ENCODE measurements at regions not wholly inside any gene's neighbourhood (a gene's known extent, or its start where the extent isn't known, plus 50 kb on each side); places are given as distances from the start of the nearest gene placed in this dataset.
A peak's percentile ranks its signal among the peaks of the same experiment; 100 is the strongest.

GRCh38 chr6:163671355-163671754, 256.8 kb downstream of the QKI start (continued):
- TF ChIP-seq ARNTL (CRISPR knock-in tag; IDR thresholded peaks at IDR 0.05; ENCODE audit: borderline replicate concordance, low read depth) (no peak), ZFP30 (CRISPR knock-in tag; IDR thresholded peaks at IDR 0.05) (no peak)

- TF ChIP-seq TSHZ2 (CRISPR knock-in tag; IDR thresholded peaks at IDR 0.05) = peak; percentile 72
- peak; percentile 88 for TF ChIP-seq TCF4 (CRISPR knock-in tag; IDR thresholded peaks at IDR 0.05; ENCODE audit: borderline replicate concordance)
- no peak for TF ChIP-seq BACH2 (CRISPR knock-in tag; IDR thresholded peaks at IDR 0.05; ENCODE audit: borderline replicate concordance)
- TF ChIP-seq ARNTL (CRISPR knock-in tag; IDR thresholded peaks at IDR 0.05; ENCODE audit: borderline replicate concordance, low read depth) = peak; percentile 36; the same call in 1 of the 2 replicates
- ATAC-seq = no peak
Observed at GRCh38 chr6:163670336-163670735, 255.8 kb downstream of the QKI start.

GRCh38 chr6:163668061-163668426, 253.5 kb downstream of the QKI start:
- TF ChIP-seq ESRRG (CRISPR knock-in tag; IDR thresholded peaks at IDR 0.05) = no peak
- no peak for TF ChIP-seq ARNTL (CRISPR knock-in tag; IDR thresholded peaks at IDR 0.05; ENCODE audit: borderline replicate concordance, low read depth)
- no peak for TF ChIP-seq PATZ1 (CRISPR knock-in tag; IDR thresholded peaks at IDR 0.05; ENCODE audit: borderline replicate concordance)
- no peak for TF ChIP-seq CSRNP3 (CRISPR knock-in tag; IDR thresholded peaks at IDR 0.05)
- no peak for TF ChIP-seq TOX (CRISPR knock-in tag; IDR thresholded peaks at IDR 0.05; ENCODE audit: borderline replicate concordance)
- ATAC-seq = no peak

- TF ChIP-seq BACH2 (CRISPR knock-in tag; IDR thresholded peaks at IDR 0.05; ENCODE audit: borderline replicate concordance) (no peak), ZNF70 (CRISPR knock-in tag; IDR thresholded peaks at IDR 0.05) (no peak), GLIS3 (CRISPR knock-in tag; IDR thresholded peaks at IDR 0.05) (no peak), PPARA (CRISPR knock-in tag; IDR thresholded peaks at IDR 0.05; ENCODE audit: borderline replicate concordance) (no peak), ZFP30 (CRISPR knock-in tag; IDR thresholded peaks at IDR 0.05) (no peak), OSR1 (CRISPR knock-in tag; IDR thresholded peaks at IDR 0.05) (no peak), CSRNP3 (CRISPR knock-in tag; IDR thresholded peaks at IDR 0.05) (no peak)
- no peak for ATAC-seq
Observed at GRCh38 chr6:163667372-163668060, 253.0 kb downstream of the QKI start.

- TF ChIP-seq ZNF70 (CRISPR knock-in tag; IDR thresholded peaks at IDR 0.05) = no peak
- TF ChIP-seq POU6F1 (CRISPR knock-in tag; IDR thresholded peaks at IDR 0.05; ENCODE audit: borderline replicate concordance, low read depth) = no peak
- no peak for TF ChIP-seq OSR1 (CRISPR knock-in tag; IDR thresholded peaks at IDR 0.05)
- TF ChIP-seq ZFP3 (CRISPR knock-in tag; IDR thresholded peaks at IDR 0.05) = no peak
- TF ChIP-seq ZFP30 (CRISPR knock-in tag; IDR thresholded peaks at IDR 0.05) = no peak
- TF ChIP-seq PPARA (CRISPR knock-in tag; IDR thresholded peaks at IDR 0.05; ENCODE audit: borderline replicate concordance) = no peak
- TF ChIP-seq ISL1 (CRISPR knock-in tag; IDR thresholded peaks at IDR 0.05) = no peak
- TF ChIP-seq CSDC2 (CRISPR knock-in tag; IDR thresholded peaks at IDR 0.05) = no peak
- TF ChIP-seq PATZ1 (CRISPR knock-in tag; IDR thresholded peaks at IDR 0.05; ENCODE audit: borderline replicate concordance) = no peak
- TF ChIP-seq ZNF565 (CRISPR knock-in tag; conservative IDR thresholded peaks at IDR 0.05; ENCODE audit: low read depth) = no peak
- no peak for ATAC-seq
Observed at GRCh38 chr6:163665464-163665863, 250.9 kb downstream of the QKI start.

Measured in SK-N-SH treated with all-trans-retinoic acid at 6 μM for 48 hours (cell line).